ENCODE measurements at regions not wholly inside any gene's neighbourhood (a gene's known extent, or its start where the extent isn't known, plus 50 kb on each side); places are given as distances from the start of the nearest gene placed in this dataset.
"Not testable (repeated sequence)": the region's sequence is repeated elsewhere in the genome, so short reads cannot be mapped to it uniquely, and the experiment has no call there.

GRCh38 chrX:13474164-13474516, 95.3 kb upstream of the EGFL6 start:
- no peak for DNase-seq

- peak; percentile 18 for DNase-seq
Measured at GRCh38 chrX:13473442-13474163, 95.8 kb upstream of the EGFL6 start.

- no peak for DNase-seq
Measured at GRCh38 chrX:13472975-13473374, 96.4 kb upstream of the EGFL6 start.

GRCh38 chrX:13471269-13471668, 98.1 kb upstream of the EGFL6 start:
- no peak for DNase-seq

GRCh38 chrX:13470685-13470977, 98.8 kb upstream of the EGFL6 start:
- no peak for DNase-seq

- DNase-seq = no peak
Measured at GRCh38 chrX:13469963-13470684, 99.3 kb upstream of the EGFL6 start.

GRCh38 chrX:13468096-13468495, 101.3 kb upstream of the EGFL6 start:
- no peak for DNase-seq

GRCh38 chrX:13467243-13467642, 102.2 kb upstream of the EGFL6 start:
- DNase-seq = no peak

- DNase-seq = no peak
Measured at GRCh38 chrX:13464599-13465275, 104.7 kb upstream of the EGFL6 start.

- DNase-seq = no peak
Measured at GRCh38 chrX:13463608-13464007, 105.8 kb upstream of the EGFL6 start.

GRCh38 chrX:13452283-13452682, 117.1 kb upstream of the EGFL6 start:
- DNase-seq = no peak

- DNase-seq = no peak
Measured at GRCh38 chrX:13449441-13449840, 120.0 kb upstream of the EGFL6 start.

GRCh38 chrX:13448941-13449340, 120.5 kb upstream of the EGFL6 start:
- DNase-seq = no peak

GRCh38 chrX:13441608-13442007, 121.8 kb upstream of the ATXN3L start:
- not testable (repeated sequence) for DNase-seq

GRCh38 chrX:13440176-13440575, 120.3 kb upstream of the ATXN3L start:
- DNase-seq = no peak

- no peak for DNase-seq
Measured at GRCh38 chrX:13433298-13433605, 113.4 kb upstream of the ATXN3L start.

- no peak for DNase-seq
Measured at GRCh38 chrX:13432414-13433297, 112.8 kb upstream of the ATXN3L start.

- DNase-seq = no peak
Measured at GRCh38 chrX:13430136-13430827, 110.4 kb upstream of the ATXN3L start.

- no peak for DNase-seq
Measured at GRCh38 chrX:13428053-13428786, 108.4 kb upstream of the ATXN3L start.

- DNase-seq = no peak
Measured at GRCh38 chrX:13427441-13428052, 107.7 kb upstream of the ATXN3L start.

- no peak for DNase-seq
Measured at GRCh38 chrX:13420545-13421183, 100.8 kb upstream of the ATXN3L start.
